ENCODE measurements at regions not wholly inside any gene's neighbourhood (a gene's known extent, or its start where the extent isn't known, plus 50 kb on each side); places are given as distances from the start of the nearest gene placed in this dataset.

DNA sequence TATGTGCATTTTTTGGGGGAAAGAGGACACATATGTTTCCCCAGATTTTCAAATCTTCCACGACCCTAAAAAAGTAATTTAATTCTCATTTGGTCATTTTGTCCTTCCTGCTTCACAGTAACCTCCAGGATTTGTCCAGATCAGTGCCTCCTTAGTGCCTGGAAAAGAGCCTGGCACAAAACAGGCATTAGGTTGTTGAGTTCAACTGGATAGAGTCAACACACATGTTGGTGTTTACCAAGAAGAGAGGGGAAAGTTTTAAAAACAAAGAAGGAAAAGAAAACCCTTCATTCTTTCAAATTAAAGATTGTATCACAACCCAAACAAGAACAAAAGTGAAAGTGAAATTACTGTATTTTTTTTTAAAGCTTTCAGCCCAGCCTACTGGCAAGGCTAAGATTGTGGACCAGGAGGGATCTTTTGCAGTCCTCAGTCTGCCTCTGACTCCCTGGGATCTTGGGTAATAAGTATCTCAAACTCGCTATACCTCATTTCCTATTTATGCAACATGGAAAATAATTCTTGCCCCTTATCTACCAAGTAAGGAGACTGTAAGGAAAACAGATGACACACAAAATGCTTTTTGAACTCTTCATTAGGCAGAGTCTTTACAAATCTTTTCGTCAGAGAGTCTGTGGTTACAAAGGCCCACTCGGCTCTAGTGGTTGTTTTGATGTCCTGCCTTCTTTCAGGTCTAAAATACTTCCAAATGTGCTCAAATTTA lies 57.8 kb downstream of the ZNF281 start:
- TF ChIP-seq CTCF (IDR thresholded peaks at IDR 0.05; ENCODE audit: poor library complexity, severe bottlenecking) (no peak), REST (IDR thresholded peaks at IDR 0.05; ENCODE audit: borderline replicate concordance) (no peak), EZH2 (IDR thresholded peaks at IDR 0.05; ENCODE audit: borderline replicate concordance, insufficient read depth, low read length, poor library complexity, severe bottlenecking) (no peak), POLR2AphosphoS5 (IDR thresholded peaks at IDR 0.05) (no peak), RAD21 (conservative IDR thresholded peaks at IDR 0.05) (no peak), SMC3 (conservative IDR thresholded peaks at IDR 0.05; ENCODE audit: poor library complexity) (no peak), EP300 (conservative IDR thresholded peaks at IDR 0.05; ENCODE audit: poor library complexity, severe bottlenecking) (no peak), TAF1 (IDR thresholded peaks at IDR 0.05; ENCODE audit: low read depth) (no peak)

Data from neural cell (in vitro differentiated cells).